Transverse colon (tissue), 4 donors: ENCODE measurements at regions not wholly inside any gene's neighbourhood (a gene's known extent, or its start where the extent isn't known, plus 50 kb on each side); places are given as distances from the start of the nearest gene placed in this dataset.

Source experiments
- CTCF ChIP-seq, 5 experiments: fragments of 200-600 bp in 3 of 5; fragments of 450-650 bp in 2 of 5; sonication (generic) in 3 of 5; IDR thresholded peaks; 1 replicate in 2 of 5; 2 replicates in 3 of 5; pipeline ENCODE4 v1.5.1; 2016 to 2017; ENCODE audit warnings: antibody characterized with exemption in 5 of 5, inconsistent platforms in 3 of 5, mild to moderate bottlenecking in 2 of 5, moderate library complexity in 1 of 5
- POLR2A ChIP-seq: fragments of 450-650 bp; IDR thresholded peaks from one replicate; pipeline ENCODE4 v1.6.1; 2016; ENCODE audit warnings: antibody characterized with exemption, mild to moderate bottlenecking, moderate library complexity
- POLR2AphosphoS5 ChIP-seq, 3 donors: sonication (generic); formaldehyde crosslinking; IDR thresholded peaks; one replicate each; pipeline ENCODE4 v1.6.1; 2016; ENCODE audit warnings: antibody characterized with exemption in 3 of 3

- TF ChIP-seq CTCF (IDR thresholded peaks at IDR 0.05) (no peak), POLR2A (no peak), POLR2AphosphoS5 (IDR thresholded peaks at IDR 0.05) (no peak)
These were observed 789.6 kb downstream of the GALC start for GRCh38 chr14:87203346-87203745.
